AG09309 (cell line): ENCODE measurements at regions not wholly inside any gene's neighbourhood (a gene's known extent, or its start where the extent isn't known, plus 50 kb on each side); places are given as distances from the start of the nearest gene placed in this dataset.

Source experiments
- DNase-seq: peaks from one replicate; pipeline ENCODE4 v3.0.0-alpha.2; 2010; ENCODE audit warnings: low read depth
- H3K4me3 ChIP-seq: 2 replicates; pipeline ENCODE4 v1.5.1; 2011; ENCODE audit warnings: mild to moderate bottlenecking, low read depth, low read length, moderate library complexity; ENCODE audit not compliant: control insufficient read depth
- CTCF ChIP-seq: IDR thresholded peaks from 2 replicates; pipeline ENCODE4 v1.5.1; 2011; ENCODE audit warnings: mild to moderate bottlenecking, low read depth, low read length, inconsistent platforms; ENCODE audit not compliant: insufficient read depth, control insufficient read depth; ENCODE audit errors: missing control alignments

- no peak overlapping the region for H3K4me3 ChIP-seq
- no peak for TF ChIP-seq CTCF
- no peak for DNase-seq
These were observed 763.7 kb upstream of the POM121L12 start for GRCh38 chr7:52271703-52272102.

DNA sequence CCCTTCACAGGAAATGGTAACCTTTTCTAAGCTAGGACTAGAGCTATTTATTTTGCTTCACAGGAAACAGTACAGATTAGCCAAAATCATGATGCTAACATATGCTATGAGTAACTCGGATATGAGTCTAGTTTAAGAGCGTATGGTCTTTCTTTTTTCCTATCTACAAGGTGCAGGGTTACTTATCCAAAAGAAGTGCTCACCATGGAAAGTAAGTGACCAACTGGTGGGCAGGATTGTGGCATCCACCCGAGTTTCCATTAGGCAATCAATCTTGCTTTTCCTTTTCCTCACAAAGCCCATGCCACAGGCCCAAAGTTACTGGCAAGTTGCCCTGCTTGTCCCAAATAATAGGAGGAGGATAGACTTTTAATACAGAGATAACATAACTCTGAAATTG, 765.1 kb upstream of the POM121L12 start:
- no peak overlapping the region for H3K4me3 ChIP-seq
- TF ChIP-seq CTCF: no peak
- no peak for DNase-seq

DNA sequence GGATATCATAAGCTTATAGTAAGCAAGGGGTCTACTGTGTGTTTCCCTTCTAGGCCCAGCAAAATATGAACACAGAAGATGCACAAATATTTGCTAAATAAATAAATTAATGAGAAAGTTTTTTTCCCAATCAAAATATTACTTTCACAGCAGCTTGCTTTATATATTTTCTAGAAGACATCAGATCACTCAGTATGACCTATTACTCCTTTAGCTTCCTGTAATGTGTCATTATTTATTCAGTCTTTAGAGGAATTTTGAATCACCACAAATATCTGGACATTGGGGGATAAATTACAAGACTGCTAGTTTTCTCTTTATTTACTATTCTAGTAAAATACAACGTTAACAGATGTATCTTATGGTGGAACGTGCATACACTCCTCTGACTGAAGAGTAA, 765.8 kb upstream of the POM121L12 start:
- H3K4me3 ChIP-seq: no peak overlapping the region
- DNase-seq: no peak
- no peak for TF ChIP-seq CTCF

GRCh38 chr7:52261057-52261456, 774.4 kb upstream of the POM121L12 start:
- H3K4me3 ChIP-seq: no peak overlapping the region
- DNase-seq: no peak
- no peak for TF ChIP-seq CTCF

DNA sequence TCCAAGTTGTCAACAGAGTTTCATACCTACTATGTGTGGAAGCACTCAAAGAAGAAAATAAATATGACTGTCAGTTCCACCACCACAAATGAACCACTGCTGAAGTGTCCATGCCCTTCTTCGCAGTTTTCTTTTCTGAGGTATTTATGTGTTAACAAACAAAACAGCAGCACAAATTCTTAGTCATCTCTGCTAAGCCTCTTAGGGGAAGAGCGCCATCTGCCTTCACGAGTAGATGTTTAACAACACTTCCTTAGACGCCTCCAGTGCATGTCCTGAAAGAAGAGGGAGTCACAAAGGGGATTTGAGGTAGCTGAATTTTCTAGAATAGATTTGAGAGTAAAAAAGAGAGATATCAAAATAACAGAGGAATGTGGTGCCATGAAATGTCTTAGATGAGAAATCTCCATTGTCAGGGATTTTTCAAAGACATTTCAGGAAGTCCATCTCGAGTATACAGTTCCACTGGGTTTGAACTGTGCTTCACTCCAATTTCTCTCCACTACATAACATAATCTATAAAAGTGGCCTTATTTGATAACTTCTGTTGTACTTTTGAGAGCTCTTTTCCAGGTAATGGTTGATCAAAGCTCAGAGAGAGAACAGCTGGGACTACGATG, 775.3 kb upstream of the POM121L12 start:
- no peak for DNase-seq
- no peak overlapping the region for H3K4me3 ChIP-seq
- no peak for TF ChIP-seq CTCF

GRCh38 chr7:52257890-52258289, 777.5 kb upstream of the POM121L12 start:
- no peak for TF ChIP-seq CTCF
- H3K4me3 ChIP-seq: no peak overlapping the region

More at GRCh38 chr7:52257890-52258289, 777.5 kb upstream of the POM121L12 start:
- no peak for DNase-seq
